HG03095 (cell line): ENCODE measurements at regions not wholly inside any gene's neighbourhood (a gene's known extent, or its start where the extent isn't known, plus 50 kb on each side); places are given as distances from the start of the nearest gene placed in this dataset.
"Not testable (repeated sequence)": the region's sequence is repeated elsewhere in the genome, so short reads cannot be mapped to it uniquely, and the experiment has no call there.

ENCODE experiments used
- ATAC-seq: cut with Tn5 transposase; IDR thresholded peaks from one replicate; pipeline ENCODE4 v1.9.1; 2021; ENCODE audit warnings: moderate library complexity; ENCODE audit not compliant: unreplicated experiment

GRCh38 chr11:128171506-128171905 is 415.9 kb downstream of the ETS1 start:
- ATAC-seq = no peak

- no peak for ATAC-seq
These were observed 421.8 kb downstream of the ETS1 start for GRCh38 chr11:128165572-128165971.

DNA sequence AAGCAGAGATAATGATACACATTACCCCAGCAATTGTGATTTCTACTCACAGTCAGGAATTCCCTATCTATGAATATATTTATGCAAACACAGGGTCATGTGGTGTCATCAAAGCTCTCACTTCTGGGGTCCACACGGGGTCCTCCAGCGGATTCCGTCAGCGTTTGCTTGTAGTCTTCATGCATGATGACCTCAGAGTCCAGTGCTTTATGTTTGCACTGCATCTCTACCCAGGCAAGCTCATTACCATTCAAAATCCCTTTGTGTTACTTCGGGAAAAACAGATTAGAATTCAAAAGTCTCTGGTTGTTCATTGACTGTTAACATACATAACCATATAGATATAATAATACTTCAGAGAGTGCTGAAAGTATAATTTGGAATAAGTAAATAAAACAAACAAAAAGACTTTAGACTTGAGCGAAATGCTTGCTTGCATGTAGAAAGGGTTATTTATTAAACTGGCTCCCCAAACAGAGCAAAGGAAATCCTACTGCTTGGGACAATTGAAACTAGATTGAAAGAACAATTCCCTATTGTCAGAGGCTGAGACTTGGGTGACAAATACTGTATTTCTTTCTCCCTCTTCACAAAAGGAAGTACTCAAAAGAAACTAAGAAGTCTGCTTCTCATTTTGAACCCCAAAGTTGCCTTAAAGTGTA is 423.1 kb downstream of the ETS1 start:
- no peak for ATAC-seq

DNA sequence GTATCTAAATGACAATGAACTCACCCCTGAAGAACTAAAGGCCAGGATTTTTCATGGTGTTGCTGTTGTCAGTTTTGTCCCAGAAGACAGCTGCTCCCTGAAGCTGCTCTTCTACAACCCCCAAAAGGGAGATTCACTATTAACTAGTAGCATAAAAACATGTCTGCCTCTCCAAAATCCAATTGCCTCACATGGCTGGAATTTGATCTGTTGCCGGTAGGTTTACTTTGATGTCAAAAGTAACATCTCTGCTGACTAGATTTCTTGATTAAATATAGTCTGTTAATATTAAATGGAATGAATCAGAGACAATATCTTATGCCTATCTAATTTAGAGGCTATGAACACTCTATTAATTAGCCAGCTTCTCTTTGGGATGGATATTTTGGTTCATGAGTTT is 425.4 kb downstream of the ETS1 start:
- ATAC-seq = no peak

DNA sequence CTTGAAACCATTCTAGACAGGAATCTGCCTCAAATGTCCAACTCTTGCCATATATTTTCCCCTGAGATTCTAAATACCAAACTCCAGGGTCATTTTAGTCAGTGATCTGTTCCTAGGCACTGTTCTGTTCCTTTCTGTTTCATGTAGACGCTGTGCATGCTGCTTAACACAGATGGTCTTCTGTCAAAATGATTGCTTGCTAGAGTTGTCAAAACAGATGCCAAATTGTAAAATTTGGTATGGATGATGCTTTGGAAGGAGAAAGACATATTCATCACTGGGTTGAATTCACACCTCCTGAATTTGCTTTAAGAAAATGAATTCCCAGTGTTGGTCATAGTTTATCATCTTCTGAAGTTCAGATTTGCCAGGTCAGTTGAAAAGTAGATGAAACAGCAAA is 425.9 kb downstream of the ETS1 start:
- no peak for ATAC-seq

GRCh38 chr11:128158860-128159259 is 428.5 kb downstream of the ETS1 start:
- ATAC-seq = no peak

DNA sequence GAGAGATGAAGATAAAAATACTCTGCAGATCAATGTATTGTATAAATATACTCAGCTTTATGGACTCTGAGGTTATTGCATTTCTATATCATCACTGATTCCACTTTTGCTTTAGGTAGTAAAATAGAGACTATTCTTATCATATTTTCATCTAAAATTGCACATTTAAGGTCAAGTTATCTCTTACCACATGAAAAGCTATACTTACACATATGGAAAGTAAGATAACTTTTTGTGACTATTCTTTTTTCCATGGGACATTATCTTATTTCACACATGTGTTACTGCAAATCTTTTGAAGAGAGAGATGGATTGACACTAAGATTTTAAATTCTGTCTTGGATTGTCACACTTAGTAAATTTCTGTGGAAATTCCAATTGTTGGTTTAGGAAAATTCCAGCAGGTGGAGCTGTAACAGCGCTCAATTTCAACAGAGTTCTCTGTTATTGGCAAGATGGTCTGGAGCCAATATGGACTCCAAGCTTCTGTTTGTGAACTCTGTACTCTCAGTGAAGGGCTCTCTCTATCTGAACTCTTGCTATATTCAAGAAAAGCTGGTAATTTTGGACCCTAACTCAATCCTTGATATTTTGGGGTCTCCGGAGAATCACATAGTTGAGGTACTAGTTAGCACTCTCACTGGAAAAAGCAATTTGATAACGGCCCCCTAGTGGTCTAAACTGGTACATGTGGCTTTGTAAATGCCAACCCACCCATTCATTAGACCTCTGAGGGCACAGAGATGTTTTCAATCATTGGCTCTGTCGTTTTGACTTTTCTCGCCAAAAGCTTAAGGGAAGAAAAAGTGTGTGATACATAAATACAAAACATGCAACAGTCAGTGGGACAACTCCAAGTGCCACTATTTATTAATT is 429.7 kb downstream of the ETS1 start:
- ATAC-seq = peak; percentile 96

DNA sequence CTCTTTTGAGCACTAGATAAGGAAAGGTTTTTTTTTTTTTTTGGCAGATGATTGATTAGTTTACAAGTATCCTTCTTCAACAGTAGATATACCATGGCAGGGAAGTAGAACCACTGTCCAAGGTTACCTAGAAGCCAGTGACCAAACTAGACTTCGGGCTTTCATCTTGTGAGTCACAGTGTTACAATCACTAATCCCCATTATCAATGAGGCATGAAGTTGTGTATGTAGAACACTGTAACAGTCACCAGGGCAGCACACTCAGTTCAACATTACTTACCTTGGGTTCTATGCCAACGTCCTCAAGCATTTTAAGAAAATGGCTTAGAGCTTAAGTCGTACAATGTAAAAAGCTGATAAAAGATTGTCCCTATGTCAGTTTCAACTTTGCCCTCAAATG is 430.9 kb downstream of the ETS1 start:
- no peak for ATAC-seq

GRCh38 chr11:128155590-128155989 is 431.8 kb downstream of the ETS1 start:
- no peak for ATAC-seq

DNA sequence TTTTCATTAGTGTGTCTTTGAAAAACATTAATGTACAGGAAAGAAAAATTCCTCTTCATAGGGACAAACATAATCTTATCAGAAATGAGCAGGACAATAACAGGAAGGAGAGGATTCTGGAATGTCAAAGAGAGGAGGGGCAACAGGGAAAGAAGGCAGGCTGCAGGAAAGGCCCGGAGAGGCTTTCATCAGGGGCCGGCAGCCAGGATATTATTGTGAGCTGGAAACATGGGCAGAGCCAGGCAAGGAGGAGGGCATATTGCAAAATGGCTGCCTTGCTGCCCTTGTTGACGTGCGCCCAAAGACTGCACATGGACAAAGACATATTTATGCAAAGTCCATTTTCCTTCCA is 433.7 kb downstream of the ETS1 start:
- no peak for ATAC-seq

DNA sequence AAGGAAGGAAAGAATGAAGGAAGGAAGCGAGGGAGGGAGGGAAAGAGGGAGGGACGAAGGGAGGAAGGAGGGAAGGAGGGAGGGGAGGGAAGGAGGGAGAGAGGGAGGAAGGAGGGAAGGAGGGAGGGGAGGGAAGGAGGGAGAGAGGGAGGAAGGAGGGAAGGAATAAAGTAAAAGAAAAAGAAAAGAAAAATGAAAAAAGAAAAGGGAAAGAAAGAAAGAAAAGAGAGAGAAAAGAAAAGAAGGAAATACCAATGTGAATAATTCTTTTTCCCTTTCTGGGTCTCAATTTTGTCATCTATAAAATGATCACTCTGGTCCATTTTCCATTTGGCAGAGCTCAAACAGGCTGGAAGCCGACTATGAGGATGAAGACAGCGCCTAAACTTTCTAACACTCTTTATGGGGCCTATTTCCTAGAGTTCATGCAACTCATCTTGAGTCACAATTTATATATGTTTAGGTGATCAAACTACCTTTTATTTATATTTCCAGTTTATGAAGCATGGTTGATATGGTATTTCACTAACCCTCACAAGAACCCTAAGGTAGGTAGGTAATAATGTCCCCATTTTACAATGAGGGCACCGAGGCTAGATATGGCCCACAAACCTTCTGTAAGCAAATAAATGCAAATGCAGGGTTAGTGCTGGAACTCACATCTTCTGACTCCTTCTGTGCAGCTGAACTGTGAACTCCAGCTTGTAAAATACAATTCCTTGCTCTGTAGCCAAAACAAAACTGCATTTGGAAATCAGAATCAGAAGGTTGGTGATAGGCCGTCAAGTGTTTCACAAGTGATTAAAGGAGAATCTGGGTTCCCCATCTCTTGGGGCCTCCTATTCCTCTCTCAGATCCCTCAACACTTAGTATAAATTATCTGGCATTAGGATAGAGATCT is 434.3 kb downstream of the ETS1 start:
- no peak for ATAC-seq

DNA sequence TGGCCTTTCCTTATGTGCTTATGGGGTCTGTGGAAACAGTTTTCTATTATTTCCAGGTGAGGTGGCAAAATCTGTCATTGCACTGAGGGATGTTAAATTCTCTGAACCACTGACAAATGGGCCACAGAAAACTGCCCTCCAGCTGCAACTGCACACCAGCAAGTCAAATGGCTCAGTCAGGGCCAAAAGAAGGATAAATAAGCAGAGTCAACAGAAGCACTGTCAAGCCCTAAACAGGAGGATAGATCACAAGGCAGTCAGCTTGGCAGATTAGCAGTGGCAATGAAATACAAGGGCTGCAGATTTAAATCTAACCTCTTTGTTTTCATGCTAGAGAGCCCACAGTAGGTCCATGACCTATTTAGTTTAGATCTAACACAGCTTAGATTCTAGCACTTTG is 435.6 kb downstream of the ETS1 start:
- no peak for ATAC-seq

- no peak for ATAC-seq
These were observed 436.0 kb downstream of the ETS1 start for GRCh38 chr11:128151338-128151737.

- no peak for ATAC-seq
These were observed 439.1 kb downstream of the ETS1 start for GRCh38 chr11:128148208-128148607.

GRCh38 chr11:128146926-128147605 is 440.3 kb downstream of the ETS1 start:
- ATAC-seq = no peak

- ATAC-seq = not testable (repeated sequence)
These were observed 447.1 kb downstream of the ETS1 start for GRCh38 chr11:128140293-128140692.

DNA sequence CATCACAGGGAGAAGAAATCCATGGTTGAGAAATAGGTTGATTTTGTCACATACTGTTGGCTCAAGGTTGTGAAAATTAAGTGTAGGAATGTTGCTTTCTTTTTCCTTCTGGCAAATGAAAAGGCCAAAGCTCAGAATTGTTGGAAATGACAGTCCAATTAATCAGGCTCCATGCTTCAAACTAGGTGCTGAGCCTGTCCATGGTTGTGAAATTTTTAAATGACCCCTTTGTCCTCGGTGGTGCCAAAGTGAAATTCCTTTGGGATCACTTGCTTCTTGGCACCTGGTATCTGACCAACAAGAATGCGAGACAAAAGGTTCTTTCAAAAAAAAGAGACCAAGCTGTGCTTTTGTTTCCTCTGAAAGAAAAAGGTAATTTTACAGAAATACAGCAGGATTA is 451.9 kb downstream of the ETS1 start:
- no peak for ATAC-seq

DNA sequence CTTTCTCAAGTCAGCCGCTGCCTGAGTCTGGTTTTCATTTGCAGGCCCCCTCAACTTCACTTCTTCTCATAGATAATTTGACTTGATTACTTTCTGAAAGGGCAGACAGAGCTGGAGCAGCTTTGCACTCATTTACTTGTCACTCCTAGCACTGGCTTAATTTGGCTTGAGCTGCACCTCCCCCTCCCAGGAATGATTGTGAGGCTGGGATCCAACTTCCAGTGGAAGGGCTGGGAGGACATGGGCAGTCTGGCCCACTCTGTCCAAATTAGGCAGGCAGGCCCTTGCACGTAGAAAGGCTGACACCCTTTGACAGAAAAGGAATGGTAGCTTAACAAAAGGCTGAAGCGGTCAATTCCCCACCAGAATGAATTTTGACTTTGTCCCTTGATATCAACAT is 453.9 kb downstream of the ETS1 start:
- ATAC-seq = no peak

DNA sequence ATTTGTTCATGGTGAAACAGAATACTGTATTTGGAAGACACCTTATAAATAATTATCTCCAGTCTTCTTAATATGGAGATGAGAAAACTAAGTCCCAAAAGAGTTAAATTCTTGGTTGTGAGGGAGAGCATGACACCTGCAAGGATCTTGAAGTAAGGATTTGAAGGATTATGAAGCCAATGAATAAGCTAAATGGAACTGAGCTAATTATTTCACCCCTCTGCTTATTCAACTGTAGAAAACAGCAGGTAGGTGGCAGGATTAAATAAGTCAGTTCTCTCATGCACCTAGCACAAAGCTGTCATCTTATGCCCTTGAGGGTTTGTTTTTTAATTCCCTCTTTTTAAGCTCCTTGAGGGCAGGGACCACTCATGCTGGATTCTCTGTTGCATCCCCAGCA is 457.3 kb downstream of the ETS1 start:
- ATAC-seq = no peak

- ATAC-seq = no peak
These were observed 461.6 kb downstream of the ETS1 start for GRCh38 chr11:128125723-128126122.

DNA sequence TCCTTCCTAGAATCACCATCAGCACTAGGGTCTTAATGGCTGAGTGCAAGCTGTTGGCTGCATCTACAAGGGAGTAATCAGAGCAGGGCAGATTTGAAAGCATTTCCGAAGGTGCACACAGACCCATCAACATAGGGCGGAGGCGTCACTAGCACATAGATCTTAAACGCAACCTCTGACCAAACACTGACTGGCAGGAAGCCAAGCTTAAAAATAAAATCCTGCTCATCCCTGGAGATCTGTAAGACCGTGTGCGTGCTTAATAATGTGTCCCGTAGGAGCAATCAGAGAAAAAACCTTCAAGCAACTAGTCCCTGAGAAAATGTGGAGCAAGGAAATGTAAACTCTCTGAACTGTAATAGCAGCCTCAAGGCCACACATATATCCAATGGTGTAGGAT is 470.5 kb downstream of the ETS1 start:
- no peak for ATAC-seq
